Tibial nerve (tissue), 4 donors: ENCODE measurements at regions not wholly inside any gene's neighbourhood (a gene's known extent, or its start where the extent isn't known, plus 50 kb on each side); places are given as distances from the start of the nearest gene placed in this dataset.

Experiments used
- DNase-seq, 2 donors: peaks; one replicate each; pipeline ENCODE4 v3.0.0-alpha.2; 2019; ENCODE audit warnings: low spot score in 2 of 2
- H3K27ac ChIP-seq, 4 donors: fragments of 200-600 bp; sonication (generic) in 3 of 4; one replicate each; pipeline ENCODE4 v1.5.1; 2017 to 2019; ENCODE audit warnings: mild to moderate bottlenecking in 1 of 4
- H3K27me3 ChIP-seq, 2 donors: fragments of 200-600 bp; sonication (generic) in 1 of 2; one replicate each; pipeline versions ENCODE4 v1.5.1 to v1.6.0; 2017 to 2019
- H3K36me3 ChIP-seq, 3 donors: fragments of 200-600 bp; sonication (generic); one replicate each; pipeline ENCODE4 v1.5.1; 2018 to 2019
- H3K4me1 ChIP-seq, 4 donors: fragments of 200-600 bp; sonication (generic) in 3 of 4; one replicate each; pipeline ENCODE4 v1.5.1; 2017 to 2019
- H3K4me3 ChIP-seq, 4 donors: fragments of 200-600 bp; sonication (generic) in 3 of 4; one replicate each; pipeline ENCODE4 v1.5.1; 2017 to 2019; ENCODE audit warnings: mild to moderate bottlenecking in 1 of 4, moderate library complexity in 1 of 4
- H3K9me3 ChIP-seq, 4 donors: fragments of 200-600 bp; sonication (generic) in 3 of 4; one replicate each; pipeline ENCODE4 v1.5.1; 2017 to 2019
- EP300 ChIP-seq, 2 donors: sonication (generic); formaldehyde crosslinking; IDR thresholded peaks; one replicate each; pipeline ENCODE4 v1.6.1; 2017; ENCODE audit warnings: antibody characterized with exemption in 2 of 2, mild to moderate bottlenecking in 1 of 2
- POLR2A ChIP-seq, 2 donors: fragments of 450-650 bp; IDR thresholded peaks; one replicate each; pipeline ENCODE4 v1.6.1; 2017; ENCODE audit warnings: antibody characterized with exemption in 2 of 2, mild to moderate bottlenecking in 2 of 2, moderate library complexity in 2 of 2
- WGBS, 2 donors: methylation state at CpG; one replicate each; pipeline ENCODE4 v1.1.5; 2018; 5-methylcytosine and 5-hydroxymethylcytosine counted together
- TF ChIP-seq, protein P1 (sequence below), 5 experiments: fragments of 200-600 bp in 3 of 5; fragments of 450-650 bp in 2 of 5; sonication (generic) in 3 of 5; IDR thresholded peaks; one replicate each; pipeline ENCODE4 v1.5.1; 2016 to 2019; ENCODE audit warnings: antibody characterized with exemption in 5 of 5, mild to moderate bottlenecking in 3 of 5, moderate library complexity in 2 of 5

DNA sequence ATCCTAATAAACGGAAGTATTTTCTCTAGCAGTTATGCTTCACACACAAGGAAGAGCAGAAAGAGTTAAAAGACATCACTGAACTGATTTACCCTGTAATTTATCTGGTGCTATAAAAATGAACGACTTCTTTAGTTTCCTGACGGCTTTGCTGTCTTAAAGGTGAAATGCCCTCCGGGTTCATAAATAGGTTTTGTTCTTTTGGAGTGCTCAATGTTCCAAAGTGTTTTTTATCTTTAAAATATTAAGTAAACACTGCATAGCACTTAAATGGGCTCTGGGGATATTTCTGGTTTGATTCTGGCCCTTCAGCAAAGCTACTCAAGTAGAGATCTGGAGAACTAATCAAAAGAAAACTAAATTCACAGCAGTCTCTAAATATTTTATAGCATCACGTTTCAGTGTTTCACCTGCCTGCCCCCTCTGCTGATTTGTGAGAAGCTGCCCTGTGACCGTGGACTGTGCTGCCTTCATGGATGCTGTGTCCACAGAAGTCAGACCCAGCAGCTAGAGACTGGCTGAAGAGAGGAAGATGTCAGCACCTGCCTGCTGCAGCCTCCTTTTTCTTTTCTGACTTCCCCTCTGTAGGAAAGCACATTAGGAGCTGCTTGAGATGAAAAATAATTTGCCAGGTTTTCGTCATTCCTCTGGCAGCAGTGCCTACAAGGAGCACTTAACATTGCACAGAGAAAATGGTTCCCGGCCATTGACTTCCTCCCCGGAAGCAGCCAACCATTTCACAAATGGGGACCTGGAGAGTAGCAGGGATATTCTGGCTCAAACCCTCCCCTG lies 205.1 kb upstream of the FSCB start:
- H3K9me3 ChIP-seq, result peaks cover 0 to 2% (median 0%) of the 10 kb centered on the region in 4 donors
- DNase-seq, result no peak
- TF ChIP-seq, protein P1, sequence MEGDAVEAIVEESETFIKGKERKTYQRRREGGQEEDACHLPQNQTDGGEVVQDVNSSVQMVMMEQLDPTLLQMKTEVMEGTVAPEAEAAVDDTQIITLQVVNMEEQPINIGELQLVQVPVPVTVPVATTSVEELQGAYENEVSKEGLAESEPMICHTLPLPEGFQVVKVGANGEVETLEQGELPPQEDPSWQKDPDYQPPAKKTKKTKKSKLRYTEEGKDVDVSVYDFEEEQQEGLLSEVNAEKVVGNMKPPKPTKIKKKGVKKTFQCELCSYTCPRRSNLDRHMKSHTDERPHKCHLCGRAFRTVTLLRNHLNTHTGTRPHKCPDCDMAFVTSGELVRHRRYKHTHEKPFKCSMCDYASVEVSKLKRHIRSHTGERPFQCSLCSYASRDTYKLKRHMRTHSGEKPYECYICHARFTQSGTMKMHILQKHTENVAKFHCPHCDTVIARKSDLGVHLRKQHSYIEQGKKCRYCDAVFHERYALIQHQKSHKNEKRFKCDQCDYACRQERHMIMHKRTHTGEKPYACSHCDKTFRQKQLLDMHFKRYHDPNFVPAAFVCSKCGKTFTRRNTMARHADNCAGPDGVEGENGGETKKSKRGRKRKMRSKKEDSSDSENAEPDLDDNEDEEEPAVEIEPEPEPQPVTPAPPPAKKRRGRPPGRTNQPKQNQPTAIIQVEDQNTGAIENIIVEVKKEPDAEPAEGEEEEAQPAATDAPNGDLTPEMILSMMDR (IDR thresholded peaks at IDR 0.05), result no peak
- TF ChIP-seq POLR2A (IDR thresholded peaks at IDR 0.05), result no peak
- no peak for TF ChIP-seq EP300 (IDR thresholded peaks at IDR 0.05)
- no peaks in the 10 kb centered on the region for H3K36me3 ChIP-seq
- 30 to 39% methylated on average over 9 of the region's 9 CpGs for WGBS, 2 donors
- no peak overlapping the region for H3K4me3 ChIP-seq
- no peaks in the 10 kb centered on the region for H3K27me3 ChIP-seq
- H3K27ac ChIP-seq, result no peak overlapping the region
- H3K4me1 ChIP-seq, result no peaks in the 10 kb centered on the region

DNA sequence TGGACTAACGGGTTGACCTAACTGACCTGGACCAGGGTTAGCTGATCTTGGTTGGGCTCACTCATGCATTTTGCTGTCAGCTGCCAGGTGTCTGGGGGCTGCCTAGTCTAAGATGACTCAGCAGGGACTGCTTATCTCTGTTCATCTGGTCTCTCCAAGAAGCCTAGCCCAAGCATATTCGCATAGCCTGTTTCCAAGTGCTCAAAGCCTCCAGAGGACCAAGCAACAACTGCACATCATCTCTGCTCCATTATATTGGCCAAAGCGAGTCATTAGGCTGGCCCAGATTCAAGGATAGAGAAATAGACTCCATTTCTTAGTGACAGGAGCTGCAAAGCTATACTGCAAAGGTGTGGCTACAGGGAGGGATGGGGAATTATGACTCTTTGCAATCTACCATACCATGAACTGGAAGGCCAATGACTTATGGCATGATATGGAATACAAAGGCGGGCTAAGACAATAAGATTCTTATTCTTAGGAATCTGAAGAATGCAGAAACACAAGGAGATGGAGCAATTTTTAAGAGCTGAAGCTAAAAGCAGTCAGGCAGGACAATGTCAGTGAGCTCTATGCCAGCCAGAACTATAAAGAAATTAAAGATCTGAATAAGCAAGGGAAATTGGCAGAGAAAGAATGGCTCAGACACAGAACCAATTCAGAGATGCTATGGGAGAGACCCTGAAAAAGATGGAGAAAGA lies 194.6 kb upstream of the FSCB start:
- Histone ChIP-seq H3K27me3 (no peaks in the 10 kb centered on the region), H3K27ac (no peak overlapping the region), H3K4me1 (no peaks in the 10 kb centered on the region), H3K4me3 (no peak overlapping the region), H3K36me3 (no peaks in the 10 kb centered on the region), H3K9me3 (peaks cover 0 to 9% (median 2%) of the 10 kb centered on the region in 4 donors)
- 52 to 57% methylated on average over 4 of the region's 4 CpGs for WGBS, 2 donors
- TF ChIP-seq, protein P1 (IDR thresholded peaks at IDR 0.05), result no peak
- DNase-seq, result no peak

DNA sequence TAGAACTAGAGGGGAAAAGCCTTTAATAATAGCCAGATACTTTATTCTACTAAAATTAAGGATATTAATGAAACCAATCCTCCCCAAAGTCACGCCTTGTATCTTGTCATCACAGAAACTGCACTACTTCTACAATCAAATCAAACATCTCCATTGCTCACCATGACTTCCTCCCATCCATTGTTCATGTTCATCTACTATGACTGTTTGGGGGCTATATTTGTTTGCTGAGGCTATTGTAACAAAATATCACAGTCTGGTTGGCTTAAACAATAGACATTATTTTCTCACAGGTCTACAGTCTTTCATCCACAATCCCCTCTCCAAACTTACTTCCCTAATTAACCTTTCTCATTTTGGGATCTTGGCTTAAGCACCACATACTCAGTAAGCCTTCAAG lies 193.6 kb upstream of the FSCB start:
- DNase-seq, result no peak
- H3K4me3 ChIP-seq, result no peak overlapping the region
- 84 to 85% methylated on average over 1 of the region's 1 CpG for WGBS, 2 donors

DNA sequence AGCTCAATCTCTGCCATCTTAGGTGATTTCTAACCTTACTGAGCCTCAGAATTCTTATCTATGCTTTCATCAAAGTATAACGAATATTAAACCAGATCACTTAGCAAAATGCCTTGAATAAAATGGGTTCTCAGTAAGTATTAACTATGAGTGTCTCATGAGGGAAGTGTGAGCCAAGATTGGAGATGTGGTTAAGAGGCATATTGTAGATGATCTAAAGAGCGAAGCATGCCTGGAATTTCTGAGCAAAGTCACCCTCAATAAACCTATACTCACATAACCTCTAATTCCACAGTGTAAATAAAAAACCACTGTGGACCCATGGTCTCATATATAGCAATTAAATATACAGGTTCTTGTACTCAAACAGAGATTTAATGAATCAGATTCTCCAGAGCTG lies 193.1 kb upstream of the FSCB start:
- Histone ChIP-seq H3K27ac (no peak overlapping the region), H3K4me1 (no peaks in the 10 kb centered on the region), H3K4me3 (no peak overlapping the region), H3K9me3 (peaks cover 0 to 9% (median 2%) of the 10 kb centered on the region in 4 donors), H3K27me3 (no peaks in the 10 kb centered on the region), H3K36me3 (no peaks in the 10 kb centered on the region)
- TF ChIP-seq, protein P1 (IDR thresholded peaks at IDR 0.05), result no peak
- TF ChIP-seq EP300 (IDR thresholded peaks at IDR 0.05) (no peak), POLR2A (IDR thresholded peaks at IDR 0.05) (no peak)
- WGBS, 2 donors, result 48 to 63% methylated on average over 2 of the region's 2 CpGs
- DNase-seq, result no peak

More for the DNA sequence above, 193.6 kb upstream of the FSCB start:
- H3K4me1 ChIP-seq, result no peaks in the 10 kb centered on the region
- no peak overlapping the region for H3K27ac ChIP-seq
- TF ChIP-seq POLR2A (IDR thresholded peaks at IDR 0.05), result no peak
- TF ChIP-seq, protein P1 (IDR thresholded peaks at IDR 0.05), result no peak
- TF ChIP-seq EP300 (IDR thresholded peaks at IDR 0.05), result no peak
- H3K9me3 ChIP-seq, result peaks cover 0 to 9% (median 2%) of the 10 kb centered on the region in 4 donors
- no peaks in the 10 kb centered on the region for H3K36me3 ChIP-seq
- H3K27me3 ChIP-seq, result no peaks in the 10 kb centered on the region

DNA sequence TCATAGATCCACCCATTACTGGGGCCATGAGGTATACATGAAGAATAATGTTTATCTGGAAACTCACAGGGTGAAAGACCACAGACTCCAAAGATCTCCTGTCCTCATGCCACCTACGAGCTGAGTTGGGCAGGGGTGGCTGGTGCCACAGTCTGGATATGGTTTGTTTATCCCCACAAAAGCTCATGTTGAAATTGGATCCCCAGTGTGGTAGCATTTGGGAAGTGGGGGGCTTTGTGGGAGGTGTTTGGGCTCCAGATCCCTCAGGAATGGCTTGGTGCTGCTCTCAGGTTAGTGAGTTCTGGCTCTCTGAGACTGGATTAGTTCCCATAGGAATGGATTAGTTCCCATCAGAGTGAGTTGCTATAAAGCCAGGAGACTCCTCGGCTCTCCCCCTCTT lies 192.3 kb upstream of the FSCB start:
- no peaks in the 10 kb centered on the region for H3K36me3 ChIP-seq
- no peaks in the 10 kb centered on the region for H3K27me3 ChIP-seq
- no peak overlapping the region for H3K4me3 ChIP-seq
- no peak for DNase-seq
- no peaks in the 10 kb centered on the region for H3K4me1 ChIP-seq
- H3K27ac ChIP-seq, result no peak overlapping the region
- TF ChIP-seq, protein P1 (IDR thresholded peaks at IDR 0.05), result no peak
- no peak for TF ChIP-seq EP300 (IDR thresholded peaks at IDR 0.05)
- no peak for TF ChIP-seq POLR2A (IDR thresholded peaks at IDR 0.05)
- 42 to 50% methylated on average over 2 of the region's 2 CpGs for WGBS, 2 donors
- H3K9me3 ChIP-seq, result peaks cover 0 to 9% (median 2%) of the 10 kb centered on the region in 4 donors
